BE2C (cell line): ENCODE measurements at regions not wholly inside any gene's neighbourhood (a gene's known extent, or its start where the extent isn't known, plus 50 kb on each side); places are given as distances from the start of the nearest gene placed in this dataset.

Source experiments
- DNase-seq: peaks from one replicate; pipeline ENCODE4 v3.0.0-alpha.2; 2020
- H3K27me3 ChIP-seq: fragments of 250-450 bp; sonication (Bioruptor Pico); 2 replicates; pipeline ENCODE4 v1.5.1; 2020; ENCODE audit warnings: mild to moderate bottlenecking
- H3K36me3 ChIP-seq: fragments of 250-450 bp; sonication (Bioruptor Pico); 2 replicates; pipeline ENCODE4 v1.5.1; 2020; ENCODE audit warnings: mild to moderate bottlenecking
- H3K4me1 ChIP-seq: fragments of 250-450 bp; sonication (Bioruptor Pico); 2 replicates; pipeline ENCODE4 v1.5.1; 2020
- H3K4me3 ChIP-seq: 2 replicates; pipeline ENCODE4 v1.5.1; 2011; ENCODE audit warnings: low read depth, low read length
- H3K9me3 ChIP-seq: fragments of 250-450 bp; sonication (Bioruptor Pico); 2 replicates; pipeline ENCODE4 v1.5.1; 2020
- CTCF ChIP-seq: IDR thresholded peaks from 2 replicates; pipeline ENCODE4 v1.5.1; 2012; ENCODE audit warnings: mild to moderate bottlenecking, low read depth, low read length

GRCh38 chr9:81461196-81461595 is 228.2 kb downstream of the TLE1 start:
- Histone ChIP-seq H3K9me3 (no peaks in the 10 kb centered on the region), H3K4me1 (peaks cover 8% of the 10 kb centered on the region), H3K27me3 (no peaks in the 10 kb centered on the region), H3K36me3 (no peaks in the 10 kb centered on the region), H3K4me3 (no peak overlapping the region)
- TF ChIP-seq CTCF = no peak
- DNase-seq = no peak

DNA sequence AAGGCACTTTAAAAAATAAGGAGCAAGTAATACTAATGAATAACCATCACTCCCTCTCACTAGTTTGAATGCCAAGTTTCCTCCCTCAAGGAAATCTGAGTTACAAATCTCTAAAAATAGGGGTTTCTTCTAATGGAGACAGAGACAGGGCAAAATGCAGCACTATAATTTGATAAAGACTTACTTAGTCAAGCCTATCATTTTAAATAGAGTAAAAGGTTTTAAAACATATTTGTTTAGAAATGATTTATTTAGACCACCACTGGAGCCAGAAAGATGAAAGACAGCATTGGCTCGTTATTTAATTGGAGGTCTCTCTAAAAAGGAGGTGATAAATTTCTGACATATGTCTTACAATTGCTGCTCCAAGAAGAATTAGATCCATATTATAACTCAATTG is 228.7 kb downstream of the TLE1 start:
- no peak for TF ChIP-seq CTCF
- no peaks in the 10 kb centered on the region for H3K9me3 ChIP-seq
- no peak for DNase-seq
- peaks cover 12% of the 10 kb centered on the region for H3K4me1 ChIP-seq
- H3K4me3 ChIP-seq = no peak overlapping the region
- no peaks in the 10 kb centered on the region for H3K36me3 ChIP-seq
- no peaks in the 10 kb centered on the region for H3K27me3 ChIP-seq

GRCh38 chr9:81459591-81459990 is 229.8 kb downstream of the TLE1 start:
- no peak overlapping the region for H3K4me3 ChIP-seq
- H3K9me3 ChIP-seq = no peaks in the 10 kb centered on the region
- TF ChIP-seq CTCF = no peak
- no peaks in the 10 kb centered on the region for H3K27me3 ChIP-seq
- DNase-seq = no peak
- peaks cover 12% of the 10 kb centered on the region for H3K4me1 ChIP-seq
- no peaks in the 10 kb centered on the region for H3K36me3 ChIP-seq

DNA sequence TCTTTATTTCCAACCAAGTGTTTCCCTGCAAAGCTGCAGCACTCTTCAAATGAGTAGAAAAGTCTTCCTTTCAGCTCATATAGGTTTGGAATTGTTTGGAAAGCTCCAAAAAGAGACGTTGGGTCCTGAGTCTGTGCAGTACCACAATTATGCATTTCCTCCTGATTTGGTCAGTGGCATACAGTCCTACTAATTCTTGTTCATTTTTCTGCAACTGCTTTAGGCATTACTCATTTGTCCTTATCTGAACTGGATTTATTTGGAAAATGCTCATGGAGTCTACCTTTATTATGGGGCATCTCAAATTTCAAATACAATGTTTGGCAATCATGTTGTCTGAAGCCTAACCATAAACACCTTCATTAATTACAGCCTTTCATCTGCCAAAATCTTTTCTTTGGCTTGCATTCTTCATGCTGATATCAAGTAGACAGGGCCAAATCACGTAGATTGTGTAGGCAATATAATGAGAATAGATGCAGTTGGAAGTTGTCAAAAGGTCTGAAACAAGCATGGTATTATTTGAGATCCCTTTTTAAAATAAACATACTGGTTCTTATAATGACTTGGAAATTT is 232.8 kb downstream of the TLE1 start:
- no peaks in the 10 kb centered on the region for H3K9me3 ChIP-seq
- H3K36me3 ChIP-seq = no peaks in the 10 kb centered on the region
- DNase-seq = no peak
- H3K4me3 ChIP-seq = no peak overlapping the region
- TF ChIP-seq CTCF = no peak
- H3K4me1 ChIP-seq = peaks cover 12% of the 10 kb centered on the region
- H3K27me3 ChIP-seq = no peaks in the 10 kb centered on the region

GRCh38 chr9:81455462-81456219 is 233.7 kb downstream of the TLE1 start:
- TF ChIP-seq CTCF = no peak
- no peak for DNase-seq
- Histone ChIP-seq H3K4me1 (peaks cover 8% of the 10 kb centered on the region), H3K27me3 (no peaks in the 10 kb centered on the region), H3K9me3 (no peaks in the 10 kb centered on the region), H3K4me3 (no peak overlapping the region), H3K36me3 (no peaks in the 10 kb centered on the region)

GRCh38 chr9:81445331-81445921 is 243.9 kb downstream of the TLE1 start:
- Histone ChIP-seq H3K36me3 (no peaks in the 10 kb centered on the region), H3K27me3 (no peaks in the 10 kb centered on the region), H3K9me3 (no peaks in the 10 kb centered on the region), H3K4me3 (no peak overlapping the region), H3K4me1 (no peaks in the 10 kb centered on the region)
- DNase-seq = no peak
- no peak for TF ChIP-seq CTCF
